H9 (cell line): ENCODE measurements at regions not wholly inside any gene's neighbourhood (a gene's known extent, or its start where the extent isn't known, plus 50 kb on each side); places are given as distances from the start of the nearest gene placed in this dataset.

ENCODE experiments used
- DNase-seq: peaks from one replicate; pipeline ENCODE4 v3.0.0-alpha.2; 2017
- H2AFZ ChIP-seq: one replicate; pipeline ENCODE4 v1.6.1; 2013; ENCODE audit warnings: mild to moderate bottlenecking, low read length, control low read depth, moderate library complexity
- H2AK5ac ChIP-seq: 2 replicates; pipeline ENCODE4 v1.6.1; 2013; ENCODE audit warnings: low read length, control low read depth, mixed read lengths; ENCODE audit not compliant: insufficient read length
- H2BK120ac ChIP-seq: one replicate; pipeline ENCODE4 v1.6.1; 2013; ENCODE audit warnings: low read depth, mild to moderate bottlenecking, low read length, control low read depth, inconsistent platforms; ENCODE audit not compliant: poor library complexity, severe bottlenecking
- H2BK12ac ChIP-seq: 2 replicates; pipeline ENCODE4 v1.6.1; 2013; ENCODE audit warnings: low read length, control low read depth, mixed read lengths, low read depth; ENCODE audit not compliant: insufficient read length
- H2BK15ac ChIP-seq: 2 replicates; pipeline ENCODE4 v1.6.1; 2013; ENCODE audit warnings: low read depth, low read length, control low read depth
- H2BK20ac ChIP-seq: one replicate; pipeline ENCODE4 v1.6.1; 2013; ENCODE audit warnings: low read depth, mild to moderate bottlenecking, low read length, control low read depth, inconsistent platforms; ENCODE audit not compliant: poor library complexity, severe bottlenecking
- H2BK5ac ChIP-seq: 2 replicates; pipeline ENCODE4 v1.6.1; 2013; ENCODE audit warnings: low read length, control low read depth, mixed read lengths; ENCODE audit not compliant: insufficient read length
- H3K14ac ChIP-seq: 2 replicates; pipeline ENCODE4 v1.6.1; 2013; ENCODE audit warnings: low read length, control low read depth; ENCODE audit not compliant: insufficient read depth
- H3K18ac ChIP-seq: 2 replicates; pipeline ENCODE4 v1.6.1; 2013; ENCODE audit warnings: low read depth, mild to moderate bottlenecking, mixed read lengths, low read length, control low read depth; ENCODE audit not compliant: insufficient read length
- H3K23ac ChIP-seq: 2 replicates; pipeline ENCODE4 v1.6.1; 2013; ENCODE audit warnings: low read length, control low read depth, mixed read lengths, low read depth; ENCODE audit not compliant: insufficient read length
- H3K23me2 ChIP-seq: 2 replicates; pipeline ENCODE4 v1.6.1; 2013; ENCODE audit warnings: low read depth, mild to moderate bottlenecking, mixed read lengths, low read length, control low read depth; ENCODE audit not compliant: insufficient read length, poor library complexity, severe bottlenecking
- H3K27ac ChIP-seq: 2 replicates; pipeline ENCODE4 v1.5.1; 2013; ENCODE audit warnings: low read length, control low read depth, mixed read lengths, low read depth; ENCODE audit not compliant: insufficient read length
- H3K27me3 ChIP-seq: 2 replicates; pipeline ENCODE4 v1.6.1; 2013; ENCODE audit warnings: low read length, control low read depth, inconsistent platforms; ENCODE audit not compliant: insufficient read depth
- H3K4ac ChIP-seq: 2 replicates; pipeline ENCODE4 v1.6.1; 2013; ENCODE audit warnings: low read depth, mild to moderate bottlenecking, control low read depth, inconsistent platforms, low read length, moderate library complexity
- H3K4me1 ChIP-seq: 2 replicates; pipeline ENCODE4 v1.6.1; 2013; ENCODE audit warnings: low read length, control low read depth, inconsistent platforms; ENCODE audit not compliant: insufficient read depth
- H3K4me2 ChIP-seq: 2 replicates; pipeline ENCODE4 v1.6.1; 2013; ENCODE audit warnings: low read length, control low read depth, mixed read lengths; ENCODE audit not compliant: insufficient read length, insufficient read depth
- H3K56ac ChIP-seq: 2 replicates; pipeline ENCODE4 v1.6.1; 2013; ENCODE audit warnings: low read depth, mild to moderate bottlenecking, mixed read lengths, low read length, control low read depth; ENCODE audit not compliant: insufficient read length
- H3K79me1 ChIP-seq: 2 replicates; pipeline ENCODE4 v1.6.1; 2013; ENCODE audit warnings: low read depth, mild to moderate bottlenecking, moderate library complexity, low read length, control low read depth, inconsistent platforms; ENCODE audit not compliant: insufficient read depth, poor library complexity, severe bottlenecking
- H3K79me2 ChIP-seq: 2 replicates; pipeline ENCODE4 v1.6.1; 2013; ENCODE audit warnings: low read length, control low read depth, inconsistent platforms; ENCODE audit not compliant: insufficient read depth
- H3K9ac ChIP-seq: 2 replicates; pipeline ENCODE4 v1.6.1; 2013; ENCODE audit warnings: low read length, control low read depth, mixed read lengths; ENCODE audit not compliant: insufficient read length; ENCODE audit errors: extremely low read depth
- H3K9me3 ChIP-seq: one replicate; pipeline ENCODE4 v1.6.1; 2013; ENCODE audit warnings: low read depth, low read length, inconsistent platforms; ENCODE audit not compliant: control insufficient read depth
- H3T11ph ChIP-seq: one replicate; pipeline ENCODE4 v1.6.1; 2013; ENCODE audit warnings: mild to moderate bottlenecking, low read length, control low read depth, inconsistent platforms
- H4K20me1 ChIP-seq: one replicate; pipeline ENCODE4 v1.6.1; 2013; ENCODE audit not compliant: control insufficient read depth, insufficient read length, insufficient read depth
- H4K5ac ChIP-seq: 2 replicates; pipeline ENCODE4 v1.6.1; 2013; ENCODE audit warnings: low read depth, mild to moderate bottlenecking, mixed read lengths, low read length, control low read depth; ENCODE audit not compliant: insufficient read length
- H4K8ac ChIP-seq: replicated peaks from 2 replicates; pipeline ENCODE4 v1.6.1; 2013; ENCODE audit warnings: low read length, control low read depth, mixed read lengths, low read depth; ENCODE audit not compliant: insufficient read length
- H4K91ac ChIP-seq: 2 replicates; pipeline ENCODE4 v1.6.1; 2013; ENCODE audit warnings: low read depth, mild to moderate bottlenecking, moderate library complexity, mixed read lengths, low read length, control low read depth; ENCODE audit not compliant: insufficient read length
- H3K27ac Mint-ChIP-seq, 3 experiments: 2 replicates in 2 of 3; 3 replicates in 1 of 3; pipeline ENCODE4 v1.8.0; 2020 to 2021; ENCODE audit warnings: mixed read lengths in 3 of 3, mild to moderate bottlenecking in 1 of 3, moderate library complexity in 1 of 3
- H3K27me3 Mint-ChIP-seq: 2 replicates; pipeline ENCODE4 v1.8.0; 2021; ENCODE audit warnings: low read depth, mild to moderate bottlenecking, moderate library complexity, mixed read lengths
- H3K36me3 Mint-ChIP-seq, 3 experiments: 2 replicates in 2 of 3; 3 replicates in 1 of 3; pipeline ENCODE4 v1.8.0; 2020 to 2021; ENCODE audit warnings: low read depth in 3 of 3, mixed read lengths in 3 of 3; ENCODE audit not compliant: insufficient read depth in 1 of 3
- H3K4me1 Mint-ChIP-seq, 2 experiments: 2 replicates each; pipeline ENCODE4 v1.8.0; 2020; ENCODE audit warnings: mixed read lengths in 2 of 2
- H3K4me3 Mint-ChIP-seq, 2 experiments: 2 replicates in 1 of 2; 3 replicates in 1 of 2; pipeline ENCODE4 v1.8.0; 2020 to 2021; ENCODE audit warnings: mild to moderate bottlenecking in 2 of 2, mixed read lengths in 2 of 2, moderate library complexity in 1 of 2
- H3K9me3 Mint-ChIP-seq, 2 experiments: 2 replicates in 1 of 2; 3 replicates in 1 of 2; pipeline ENCODE4 v1.8.0; 2020; ENCODE audit warnings: mild to moderate bottlenecking in 2 of 2, mixed read lengths in 2 of 2, moderate library complexity in 1 of 2
- WGBS: extraction: QIAGEN DNeasy Blood & Tissue Kit; methylation state at CpG from one replicate; pipeline ENCODE4 v1.1.7; 2013; ENCODE audit warnings: missing lambda C conversion rate, low lambda C conversion rate, mixed read lengths; ENCODE audit not compliant: insufficient read length; ENCODE audit errors: extremely low coverage; 5-methylcytosine and 5-hydroxymethylcytosine counted together
- TF ChIP-seq, protein P1 (sequence below): fragments of 200-600 bp; sonication (generic); conservative IDR thresholded peaks from 3 replicates; pipeline ENCODE4 v1.8.0; 2021; ENCODE audit warnings: antibody characterized with exemption, mild to moderate bottlenecking

GRCh38 chr9:91077624-91078368, 276.2 kb downstream of the SYK start:
- no peak overlapping the region for H2BK20ac ChIP-seq
- H2AK5ac ChIP-seq = no peak overlapping the region
- H3K4me3 Mint-ChIP-seq = no peak overlapping the region
- no peak overlapping the region for H2BK120ac ChIP-seq
- H3K4me1 ChIP-seq = no peaks in the 10 kb centered on the region
- H2BK15ac ChIP-seq = no peak overlapping the region
- H3K23ac ChIP-seq = no peak overlapping the region
- no peaks in the 10 kb centered on the region for H3K23me2 ChIP-seq
- no peaks in the 10 kb centered on the region for H4K20me1 ChIP-seq
- H3K4me1 Mint-ChIP-seq = peaks cover 19 to 27% of the 10 kb centered on the region in 2 experiments
- H3K4me2 ChIP-seq = no peak overlapping the region
- H3K14ac ChIP-seq = no peak overlapping the region
- no peaks in the 10 kb centered on the region for H3K27me3 ChIP-seq
- peak overlapping the region in 1 of 3 experiments; percentile 51; a peak in 1 of 7 replicates for H3K27ac Mint-ChIP-seq
- WGBS = no CpG with 5 or more reads among the region's 6 CpGs
- DNase-seq = no peak
- H3K27me3 Mint-ChIP-seq = peaks cover 3% of the 10 kb centered on the region
- no peak overlapping the region for H3K27ac ChIP-seq
- no peaks in the 10 kb centered on the region for H3K9me3 ChIP-seq
- no peak overlapping the region for H2BK12ac ChIP-seq
- no peak overlapping the region for H3T11ph ChIP-seq
- TF ChIP-seq, protein P1, sequence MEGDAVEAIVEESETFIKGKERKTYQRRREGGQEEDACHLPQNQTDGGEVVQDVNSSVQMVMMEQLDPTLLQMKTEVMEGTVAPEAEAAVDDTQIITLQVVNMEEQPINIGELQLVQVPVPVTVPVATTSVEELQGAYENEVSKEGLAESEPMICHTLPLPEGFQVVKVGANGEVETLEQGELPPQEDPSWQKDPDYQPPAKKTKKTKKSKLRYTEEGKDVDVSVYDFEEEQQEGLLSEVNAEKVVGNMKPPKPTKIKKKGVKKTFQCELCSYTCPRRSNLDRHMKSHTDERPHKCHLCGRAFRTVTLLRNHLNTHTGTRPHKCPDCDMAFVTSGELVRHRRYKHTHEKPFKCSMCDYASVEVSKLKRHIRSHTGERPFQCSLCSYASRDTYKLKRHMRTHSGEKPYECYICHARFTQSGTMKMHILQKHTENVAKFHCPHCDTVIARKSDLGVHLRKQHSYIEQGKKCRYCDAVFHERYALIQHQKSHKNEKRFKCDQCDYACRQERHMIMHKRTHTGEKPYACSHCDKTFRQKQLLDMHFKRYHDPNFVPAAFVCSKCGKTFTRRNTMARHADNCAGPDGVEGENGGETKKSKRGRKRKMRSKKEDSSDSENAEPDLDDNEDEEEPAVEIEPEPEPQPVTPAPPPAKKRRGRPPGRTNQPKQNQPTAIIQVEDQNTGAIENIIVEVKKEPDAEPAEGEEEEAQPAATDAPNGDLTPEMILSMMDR = no peak
- H3K9ac ChIP-seq = no peak overlapping the region
- H2AFZ ChIP-seq = no peak overlapping the region
- H4K91ac ChIP-seq = no peak overlapping the region
- H3K4ac ChIP-seq = no peak overlapping the region
- no peak overlapping the region for H4K8ac ChIP-seq
- H3K36me3 Mint-ChIP-seq = no peaks in the 10 kb centered on the region; a peak in 2 of 7 replicates
- no peak overlapping the region for H3K18ac ChIP-seq
- H3K79me1 ChIP-seq = no peaks in the 10 kb centered on the region
- no peak overlapping the region for H4K5ac ChIP-seq
- H3K56ac ChIP-seq = no peak overlapping the region
- no peaks in the 10 kb centered on the region; a peak in 1 of 5 replicates for H3K9me3 Mint-ChIP-seq
- no peak overlapping the region for H2BK5ac ChIP-seq
- H3K79me2 ChIP-seq = no peaks in the 10 kb centered on the region
